ENCODE measurements at regions not wholly inside any gene's neighbourhood (a gene's known extent, or its start where the extent isn't known, plus 50 kb on each side); places are given as distances from the start of the nearest gene placed in this dataset.
"Not testable (repeated sequence)": the region's sequence is repeated elsewhere in the genome, so short reads cannot be mapped to it uniquely, and the experiment has no call there.

- no peak for DNase-seq (ENCODE audit: low spot score)
Measured at GRCh38 chr15:70602834-70603560, 160.4 kb downstream of the UACA start.

- DNase-seq (ENCODE audit: low spot score) = no peak
Measured at GRCh38 chr15:70602281-70602680, 161.1 kb downstream of the UACA start.

GRCh38 chr15:70597945-70598344 lies 165.4 kb downstream of the UACA start:
- no peak for DNase-seq (ENCODE audit: low spot score)

- DNase-seq (ENCODE audit: low spot score) = no peak
Measured at GRCh38 chr15:70597056-70597603, 166.2 kb downstream of the UACA start.

GRCh38 chr15:70596354-70597055 lies 166.9 kb downstream of the UACA start:
- DNase-seq (ENCODE audit: low spot score) = peak; percentile 84

- DNase-seq (ENCODE audit: low spot score) = no peak
Measured at GRCh38 chr15:70593795-70594194, 169.6 kb downstream of the UACA start.

GRCh38 chr15:70589728-70590127 lies 173.6 kb downstream of the UACA start:
- no peak for DNase-seq (ENCODE audit: low spot score)

- DNase-seq (ENCODE audit: low spot score) = peak; percentile 85
Measured at GRCh38 chr15:70589221-70589620, 174.1 kb downstream of the UACA start.

GRCh38 chr15:70588613-70589012 lies 174.7 kb downstream of the UACA start:
- DNase-seq (ENCODE audit: low spot score) = no peak

- no peak for DNase-seq (ENCODE audit: low spot score)
Measured at GRCh38 chr15:70587896-70588567, 175.3 kb downstream of the UACA start.

- DNase-seq (ENCODE audit: low spot score) = not testable (repeated sequence)
Measured at GRCh38 chr15:70587012-70587634, 176.2 kb downstream of the UACA start.

- DNase-seq (ENCODE audit: low spot score) = no peak
Measured at GRCh38 chr15:70586241-70586640, 177.1 kb downstream of the UACA start.

GRCh38 chr15:70585707-70586034 lies 177.7 kb downstream of the UACA start:
- DNase-seq (ENCODE audit: low spot score) = no peak

- peak; percentile 48 for DNase-seq (ENCODE audit: low spot score)
Measured at GRCh38 chr15:70584838-70585706, 178.3 kb downstream of the UACA start.

GRCh38 chr15:70584441-70584837 lies 178.9 kb downstream of the UACA start:
- DNase-seq (ENCODE audit: low spot score) = no peak

GRCh38 chr15:70583006-70583405 lies 180.4 kb downstream of the UACA start:
- DNase-seq (ENCODE audit: low spot score) = no peak

- peak; percentile 62 for DNase-seq (ENCODE audit: low spot score)
Measured at GRCh38 chr15:70582143-70582945, 181.0 kb downstream of the UACA start.

- no peak for DNase-seq (ENCODE audit: low spot score)
Measured at GRCh38 chr15:70580958-70581357, 182.4 kb downstream of the UACA start.

GRCh38 chr15:70580286-70580685 lies 183.1 kb downstream of the UACA start:
- no peak for DNase-seq (ENCODE audit: low spot score)

- no peak for DNase-seq (ENCODE audit: low spot score)
Measured at GRCh38 chr15:70579766-70580165, 183.6 kb downstream of the UACA start.

GRCh38 chr15:70578196-70578595 lies 185.2 kb downstream of the UACA start:
- no peak for DNase-seq (ENCODE audit: low spot score)
